Calu3 (cell line): ENCODE measurements at regions not wholly inside any gene's neighbourhood (a gene's known extent, or its start where the extent isn't known, plus 50 kb on each side); places are given as distances from the start of the nearest gene placed in this dataset.

ENCODE experiments used
- BruUV-seq: library from RNA; stranded (reverse); fragments of 400-500 nt; replicated peaks from 2 replicates; lab custom pipeline; 2021; lab: Mats Ljungman, UMichigan
- CTCF ChIA-PET: fragments of 300-600 bp; sonication (Branson Sonifier 250); formaldehyde crosslinking; loops from one replicate; lab custom pipeline; 2022; ENCODE audit warnings: antibody characterized with exemption; lab: Charles Lee
- DNase-seq: peaks from one replicate; pipeline ENCODE4 v3.0.0; 2022
- H3K27ac Mint-ChIP-seq: one replicate; pipeline ENCODE4 v1.8.0; 2022; ENCODE audit warnings: mixed read lengths; ENCODE audit not compliant: unreplicated experiment
- H3K27me3 Mint-ChIP-seq: one replicate; pipeline ENCODE4 v1.8.0; 2022; ENCODE audit warnings: mixed read lengths; ENCODE audit not compliant: unreplicated experiment
- H3K36me3 Mint-ChIP-seq: one replicate; pipeline ENCODE4 v1.8.0; 2022; ENCODE audit warnings: mild to moderate bottlenecking, moderate library complexity, mixed read lengths; ENCODE audit not compliant: insufficient read depth, unreplicated experiment
- H3K4me1 Mint-ChIP-seq: one replicate; pipeline ENCODE4 v1.8.0; 2022; ENCODE audit warnings: mild to moderate bottlenecking, low read depth, mixed read lengths; ENCODE audit not compliant: unreplicated experiment
- H3K4me3 Mint-ChIP-seq: one replicate; pipeline ENCODE4 v1.8.0; 2022; ENCODE audit warnings: mild to moderate bottlenecking, low read depth, moderate library complexity, mixed read lengths; ENCODE audit not compliant: unreplicated experiment
- H3K9me3 Mint-ChIP-seq: one replicate; pipeline ENCODE4 v1.8.0; 2022; ENCODE audit warnings: low read depth, mixed read lengths; ENCODE audit not compliant: unreplicated experiment
- intact Hi-C: fragments of 100-400 bp; cut with micrococcal nuclease; formaldehyde crosslinking; loops from one replicate; pipeline ENCODE4 v1.10.0; 2022; ENCODE audit not compliant: unreplicated experiment
- TF ChIP-seq, protein P1 (sequence below): fragments of 200-600 bp; IDR thresholded peaks from one replicate; pipeline ENCODE4 v1.8.0; 2022; ENCODE audit warnings: antibody characterized with exemption; ENCODE audit not compliant: unreplicated experiment

DNA sequence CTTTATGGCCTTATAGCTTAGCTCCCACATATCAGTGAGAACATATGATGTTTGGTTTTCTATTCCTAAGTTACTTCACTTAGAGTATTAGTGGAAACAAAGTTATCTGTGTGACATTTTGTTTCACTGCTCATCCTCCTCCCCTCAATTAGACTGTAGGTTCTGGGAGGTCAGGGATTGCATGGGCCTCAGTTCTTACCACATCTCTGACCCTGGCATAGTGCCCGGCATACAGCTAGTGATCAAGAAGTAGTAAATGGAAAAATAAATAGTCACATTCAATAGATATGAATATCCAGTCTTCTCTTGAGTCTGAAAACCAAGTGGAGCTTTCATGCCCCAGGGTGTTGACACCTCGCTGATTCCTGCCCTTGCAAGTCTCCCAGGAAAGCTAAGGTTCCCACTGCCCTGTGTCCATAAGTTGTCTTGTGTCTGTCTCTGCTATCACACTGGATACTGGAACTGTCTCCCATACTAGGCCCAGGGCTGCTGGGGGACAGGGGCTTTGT is 249.5 kb upstream of the TSHZ3 start:
- TF ChIP-seq, protein P1, sequence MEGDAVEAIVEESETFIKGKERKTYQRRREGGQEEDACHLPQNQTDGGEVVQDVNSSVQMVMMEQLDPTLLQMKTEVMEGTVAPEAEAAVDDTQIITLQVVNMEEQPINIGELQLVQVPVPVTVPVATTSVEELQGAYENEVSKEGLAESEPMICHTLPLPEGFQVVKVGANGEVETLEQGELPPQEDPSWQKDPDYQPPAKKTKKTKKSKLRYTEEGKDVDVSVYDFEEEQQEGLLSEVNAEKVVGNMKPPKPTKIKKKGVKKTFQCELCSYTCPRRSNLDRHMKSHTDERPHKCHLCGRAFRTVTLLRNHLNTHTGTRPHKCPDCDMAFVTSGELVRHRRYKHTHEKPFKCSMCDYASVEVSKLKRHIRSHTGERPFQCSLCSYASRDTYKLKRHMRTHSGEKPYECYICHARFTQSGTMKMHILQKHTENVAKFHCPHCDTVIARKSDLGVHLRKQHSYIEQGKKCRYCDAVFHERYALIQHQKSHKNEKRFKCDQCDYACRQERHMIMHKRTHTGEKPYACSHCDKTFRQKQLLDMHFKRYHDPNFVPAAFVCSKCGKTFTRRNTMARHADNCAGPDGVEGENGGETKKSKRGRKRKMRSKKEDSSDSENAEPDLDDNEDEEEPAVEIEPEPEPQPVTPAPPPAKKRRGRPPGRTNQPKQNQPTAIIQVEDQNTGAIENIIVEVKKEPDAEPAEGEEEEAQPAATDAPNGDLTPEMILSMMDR = no peak
- BruUV-seq = no TSS peak
- Mint-ChIP-seq H3K36me3 (no peaks in the 10 kb centered on the region), H3K4me1 (no peaks in the 10 kb centered on the region), H3K27ac (no peak overlapping the region), H3K27me3 (no peaks in the 10 kb centered on the region), H3K4me3 (no peak overlapping the region), H3K9me3 (peaks cover 10% of the 10 kb centered on the region)
- CTCF ChIA-PET = no interaction called here
- no peak for DNase-seq
- intact Hi-C loops = no loop called here

DNA sequence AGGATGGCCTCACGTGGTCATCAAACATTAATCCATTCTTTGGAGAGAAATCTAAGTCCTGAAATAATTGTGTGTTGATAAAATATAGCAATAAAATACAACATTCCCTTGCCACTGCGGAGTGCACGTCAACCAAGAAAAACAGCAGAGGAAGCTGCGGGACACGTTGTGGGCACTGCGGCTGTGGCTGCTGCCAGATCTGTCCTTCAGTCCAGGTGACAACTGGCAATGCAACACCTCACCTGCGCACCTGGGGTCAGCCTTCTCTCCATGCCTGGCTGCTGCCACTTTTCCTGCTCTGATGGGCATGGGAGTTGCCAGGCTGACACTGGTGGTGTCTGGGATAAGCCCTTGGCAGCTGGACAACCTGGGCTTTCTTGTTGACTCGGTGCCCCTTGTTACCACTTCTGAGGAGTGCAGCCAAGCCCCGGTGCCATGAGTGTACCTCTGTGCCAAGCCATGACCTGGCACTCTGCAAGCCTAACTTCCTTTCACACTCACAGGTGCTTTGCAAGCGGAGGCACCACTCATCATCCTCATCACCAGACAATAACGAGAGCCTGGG is 251.6 kb upstream of the TSHZ3 start:
- DNase-seq = no peak
- CTCF ChIA-PET = no interaction called here
- Mint-ChIP-seq H3K27me3 (no peaks in the 10 kb centered on the region), H3K27ac (no peak overlapping the region), H3K4me3 (no peak overlapping the region), H3K9me3 (peaks cover 7% of the 10 kb centered on the region), H3K4me1 (no peaks in the 10 kb centered on the region), H3K36me3 (no peaks in the 10 kb centered on the region)
- no TSS peak for BruUV-seq
- TF ChIP-seq, protein P1 = no peak
- intact Hi-C loops = no loop called here

DNA sequence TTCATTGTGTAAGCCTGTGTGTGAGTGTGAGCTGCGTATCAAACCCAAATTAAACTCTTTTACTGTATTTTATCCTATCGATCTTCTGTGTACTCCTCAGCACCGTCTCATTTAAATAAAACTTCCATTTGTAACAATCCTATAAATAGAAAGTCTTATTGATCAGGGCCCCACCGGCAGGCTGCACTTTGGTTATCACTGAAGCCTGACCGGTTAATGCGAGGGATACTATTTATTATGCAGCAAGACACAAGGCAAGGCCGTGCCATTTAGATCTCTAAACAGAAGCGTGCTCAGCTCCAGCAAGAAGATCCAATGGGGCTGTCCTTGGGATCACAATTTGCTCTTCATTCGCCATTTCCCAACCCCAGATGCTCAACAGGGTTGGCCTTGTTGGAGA is 252.6 kb upstream of the TSHZ3 start:
- H3K9me3 Mint-ChIP-seq = peaks cover 7% of the 10 kb centered on the region
- H3K4me3 Mint-ChIP-seq = no peak overlapping the region
- TF ChIP-seq, protein P1 = no peak
- intact Hi-C loops = no loop called here
- CTCF ChIA-PET = no interaction called here
- no peaks in the 10 kb centered on the region for H3K36me3 Mint-ChIP-seq
- H3K4me1 Mint-ChIP-seq = no peaks in the 10 kb centered on the region
- no peak overlapping the region for H3K27ac Mint-ChIP-seq
- H3K27me3 Mint-ChIP-seq = no peaks in the 10 kb centered on the region
- no peak for DNase-seq
- no TSS peak for BruUV-seq

DNA sequence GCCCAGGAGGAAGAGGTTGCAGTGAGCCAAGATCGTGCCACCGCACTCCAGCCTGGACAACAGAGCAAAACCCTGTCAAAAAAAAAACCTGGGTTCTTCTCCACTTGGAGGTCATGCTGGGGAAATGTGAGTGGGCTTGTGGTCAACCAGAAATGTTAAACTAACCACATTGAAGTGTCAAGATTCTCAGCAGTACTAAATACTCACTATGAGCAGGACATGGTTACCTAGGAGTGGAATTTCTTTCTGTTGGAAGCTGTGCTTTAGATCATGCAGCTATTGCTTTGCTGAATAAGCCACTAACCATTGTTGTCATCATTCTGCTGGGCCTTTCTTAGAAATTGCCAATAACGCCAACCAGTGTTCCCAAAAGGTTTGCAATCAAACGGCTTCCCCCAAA is 253.3 kb upstream of the TSHZ3 start:
- H3K27ac Mint-ChIP-seq = no peak overlapping the region
- H3K4me3 Mint-ChIP-seq = no peak overlapping the region
- no peaks in the 10 kb centered on the region for H3K27me3 Mint-ChIP-seq
- TF ChIP-seq, protein P1 = no peak
- no TSS peak for BruUV-seq
- no peaks in the 10 kb centered on the region for H3K36me3 Mint-ChIP-seq
- H3K9me3 Mint-ChIP-seq = peaks cover 10% of the 10 kb centered on the region
- H3K4me1 Mint-ChIP-seq = no peaks in the 10 kb centered on the region
- no peak for DNase-seq
- intact Hi-C loops = no loop called here
- CTCF ChIA-PET = no interaction called here
